K562 (cell line): ENCODE measurements at regions not wholly inside any gene's neighbourhood (a gene's known extent, or its start where the extent isn't known, plus 50 kb on each side); places are given as distances from the start of the nearest gene placed in this dataset.
A peak's percentile ranks its signal among the peaks of the same experiment; 100 is the strongest.

Experiments used
- BHLHE40 ChIP-seq: IDR thresholded peaks from 2 replicates; pipeline ENCODE4 v1.6.1; 2011; ENCODE audit warnings: low read length, improper control_type of control experiment
- DMBX1 ChIP-seq: fragments of 250-450 bp; sonication (Bioruptor Pico); IDR thresholded peaks from 2 replicates; pipeline ENCODE4 v1.8.0; 2022; ENCODE audit warnings: inconsistent platforms, mild to moderate bottlenecking, moderate library complexity, borderline replicate concordance
- FOXK1 ChIP-seq: sonication (generic); formaldehyde crosslinking; IDR thresholded peaks from 2 replicates; pipeline ENCODE4 v1.8.0; 2022; ENCODE audit warnings: missing genetic modification reagents, mild to moderate bottlenecking, borderline replicate concordance
- FOXP1 ChIP-seq: sonication (generic); formaldehyde crosslinking; IDR thresholded peaks from 2 replicates; pipeline ENCODE4 v1.8.0; 2022; ENCODE audit warnings: mild to moderate bottlenecking, missing genetic modification reagents
- GATA2 ChIP-seq: sonication (generic); formaldehyde crosslinking; IDR thresholded peaks from 2 replicates; pipeline ENCODE4 v1.4.0; 2020; ENCODE audit warnings: mild to moderate bottlenecking, missing genetic modification reagents
- JUNB ChIP-seq: fragments of 450-650 bp; formaldehyde crosslinking; conservative IDR thresholded peaks from 2 replicates; pipeline ENCODE4 v1.4.0; 2020; ENCODE audit warnings: mild to moderate bottlenecking
- RERE ChIP-seq: sonication (generic); formaldehyde crosslinking; IDR thresholded peaks from 2 replicates; pipeline ENCODE4 v1.8.0; 2023; ENCODE audit warnings: missing genetic modification reagents, mild to moderate bottlenecking, borderline replicate concordance
- ZBED1 ChIP-seq: IDR thresholded peaks from 2 replicates; pipeline ENCODE4 v1.6.1; 2014
- ZNF146 ChIP-seq: IDR thresholded peaks from one replicate; pipeline ENCODE4 v1.6.1; 2018; ENCODE audit warnings: missing compliant biosample characterization; ENCODE audit not compliant: unreplicated experiment
- ZNF217 ChIP-seq: sonication (generic); formaldehyde crosslinking; IDR thresholded peaks from 2 replicates; pipeline ENCODE4 v1.8.0; 2022; ENCODE audit warnings: mild to moderate bottlenecking, missing genetic modification reagents
- ZNF584 ChIP-seq: fragments of 200-800 bp; sonication (Bioruptor generic); IDR thresholded peaks from 2 replicates; pipeline ENCODE4 v1.6.1; 2016; ENCODE audit warnings: low read depth, mild to moderate bottlenecking, missing genetic modification characterization, missing compliant biosample characterization
- ZNF76 ChIP-seq: fragments of 250-450 bp; sonication (Bioruptor Pico); IDR thresholded peaks from 2 replicates; pipeline ENCODE4 v1.4.0; 2020; ENCODE audit warnings: mild to moderate bottlenecking, moderate library complexity, borderline replicate concordance
- ZNF780A ChIP-seq: fragments of 250-450 bp; sonication (Bioruptor Pico); IDR thresholded peaks from 2 replicates; pipeline ENCODE4 v1.5.0; 2021; ENCODE audit warnings: mild to moderate bottlenecking
- TF ChIP-seq, protein P1 (sequence below): sonication (generic); formaldehyde crosslinking; IDR thresholded peaks from 2 replicates; pipeline ENCODE4 v1.9.0; 2022; ENCODE audit warnings: mild to moderate bottlenecking, missing genetic modification reagents
- TF ChIP-seq, protein P2 (sequence below): fragments of 200-800 bp; sonication (Bioruptor generic); IDR thresholded peaks from 2 replicates; pipeline ENCODE4 v1.6.1; 2017; ENCODE audit warnings: missing genetic modification characterization, missing compliant biosample characterization
- TF ChIP-seq, protein P3 (sequence below): sonication (generic); formaldehyde crosslinking; IDR thresholded peaks from 2 replicates; pipeline ENCODE4 v1.8.0; 2022; ENCODE audit warnings: mild to moderate bottlenecking, missing genetic modification reagents

DNA sequence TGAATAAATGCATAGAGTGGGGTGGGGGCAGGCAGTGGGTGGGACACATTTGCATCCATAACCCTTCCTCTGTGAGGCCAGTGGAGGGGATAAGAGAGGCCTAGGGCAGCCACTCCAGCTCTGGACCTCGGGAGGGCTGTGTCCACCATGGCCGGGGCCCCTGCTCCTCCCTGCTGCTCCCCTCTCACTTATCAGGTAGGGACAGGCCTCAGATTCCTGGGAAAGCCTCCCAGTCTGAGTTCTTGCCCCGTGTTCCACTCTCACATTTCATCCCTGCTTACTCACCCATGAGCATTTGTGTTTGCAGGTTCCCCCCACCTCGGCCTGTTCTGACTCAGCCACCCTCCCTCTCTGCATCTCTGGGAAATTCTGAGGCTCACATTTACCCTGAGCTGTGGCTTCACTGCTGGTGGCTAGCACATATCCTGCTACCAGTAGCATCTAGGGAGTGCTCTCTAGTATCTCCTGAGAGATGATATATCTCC is 128.7 kb upstream of the TOP3B start (continued):
- no peak for TF ChIP-seq BHLHE40
- TF ChIP-seq, protein P1, sequence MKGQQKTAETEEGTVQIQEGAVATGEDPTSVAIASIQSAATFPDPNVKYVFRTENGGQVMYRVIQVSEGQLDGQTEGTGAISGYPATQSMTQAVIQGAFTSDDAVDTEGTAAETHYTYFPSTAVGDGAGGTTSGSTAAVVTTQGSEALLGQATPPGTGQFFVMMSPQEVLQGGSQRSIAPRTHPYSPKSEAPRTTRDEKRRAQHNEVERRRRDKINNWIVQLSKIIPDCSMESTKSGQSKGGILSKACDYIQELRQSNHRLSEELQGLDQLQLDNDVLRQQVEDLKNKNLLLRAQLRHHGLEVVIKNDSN (CRISPR knock-in tag), result peak; percentile 4; the same call in 1 of the 2 replicates
- TF ChIP-seq ZNF146 (CRISPR knock-in tag), result peak; percentile 5
- TF ChIP-seq ZNF584, result no peak
- 0 out of 2 replicates have a peak, but pooled peaks have one; percentile 63 for TF ChIP-seq DMBX1 (CRISPR knock-in tag)
- 0 out of 2 replicates have a peak, but pooled peaks have one; percentile 2 for TF ChIP-seq JUNB
- no peak for TF ChIP-seq ZNF217
- TF ChIP-seq ZBED1, result no peak
- 0 out of 2 replicates have a peak, but pooled peaks have one; percentile 78 for TF ChIP-seq FOXK1 (CRISPR knock-in tag)
- no peak for TF ChIP-seq ZNF76 (CRISPR knock-in tag)
- TF ChIP-seq, protein P2, sequence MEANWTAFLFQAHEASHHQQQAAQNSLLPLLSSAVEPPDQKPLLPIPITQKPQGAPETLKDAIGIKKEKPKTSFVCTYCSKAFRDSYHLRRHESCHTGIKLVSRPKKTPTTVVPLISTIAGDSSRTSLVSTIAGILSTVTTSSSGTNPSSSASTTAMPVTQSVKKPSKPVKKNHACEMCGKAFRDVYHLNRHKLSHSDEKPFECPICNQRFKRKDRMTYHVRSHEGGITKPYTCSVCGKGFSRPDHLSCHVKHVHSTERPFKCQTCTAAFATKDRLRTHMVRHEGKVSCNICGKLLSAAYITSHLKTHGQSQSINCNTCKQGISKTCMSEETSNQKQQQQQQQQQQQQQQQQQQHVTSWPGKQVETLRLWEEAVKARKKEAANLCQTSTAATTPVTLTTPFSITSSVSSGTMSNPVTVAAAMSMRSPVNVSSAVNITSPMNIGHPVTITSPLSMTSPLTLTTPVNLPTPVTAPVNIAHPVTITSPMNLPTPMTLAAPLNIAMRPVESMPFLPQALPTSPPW (CRISPR knock-in tag), result peak; percentile 63; the same call in 1 of the 2 replicates
- TF ChIP-seq FOXP1 (CRISPR knock-in tag), result 0 out of 2 replicates have a peak, but pooled peaks have one; percentile 31
- TF ChIP-seq GATA2, result peak; percentile 80
- TF ChIP-seq RERE (CRISPR knock-in tag), result 0 out of 2 replicates have a peak, but pooled peaks have one; percentile 18
- TF ChIP-seq, protein P3, sequence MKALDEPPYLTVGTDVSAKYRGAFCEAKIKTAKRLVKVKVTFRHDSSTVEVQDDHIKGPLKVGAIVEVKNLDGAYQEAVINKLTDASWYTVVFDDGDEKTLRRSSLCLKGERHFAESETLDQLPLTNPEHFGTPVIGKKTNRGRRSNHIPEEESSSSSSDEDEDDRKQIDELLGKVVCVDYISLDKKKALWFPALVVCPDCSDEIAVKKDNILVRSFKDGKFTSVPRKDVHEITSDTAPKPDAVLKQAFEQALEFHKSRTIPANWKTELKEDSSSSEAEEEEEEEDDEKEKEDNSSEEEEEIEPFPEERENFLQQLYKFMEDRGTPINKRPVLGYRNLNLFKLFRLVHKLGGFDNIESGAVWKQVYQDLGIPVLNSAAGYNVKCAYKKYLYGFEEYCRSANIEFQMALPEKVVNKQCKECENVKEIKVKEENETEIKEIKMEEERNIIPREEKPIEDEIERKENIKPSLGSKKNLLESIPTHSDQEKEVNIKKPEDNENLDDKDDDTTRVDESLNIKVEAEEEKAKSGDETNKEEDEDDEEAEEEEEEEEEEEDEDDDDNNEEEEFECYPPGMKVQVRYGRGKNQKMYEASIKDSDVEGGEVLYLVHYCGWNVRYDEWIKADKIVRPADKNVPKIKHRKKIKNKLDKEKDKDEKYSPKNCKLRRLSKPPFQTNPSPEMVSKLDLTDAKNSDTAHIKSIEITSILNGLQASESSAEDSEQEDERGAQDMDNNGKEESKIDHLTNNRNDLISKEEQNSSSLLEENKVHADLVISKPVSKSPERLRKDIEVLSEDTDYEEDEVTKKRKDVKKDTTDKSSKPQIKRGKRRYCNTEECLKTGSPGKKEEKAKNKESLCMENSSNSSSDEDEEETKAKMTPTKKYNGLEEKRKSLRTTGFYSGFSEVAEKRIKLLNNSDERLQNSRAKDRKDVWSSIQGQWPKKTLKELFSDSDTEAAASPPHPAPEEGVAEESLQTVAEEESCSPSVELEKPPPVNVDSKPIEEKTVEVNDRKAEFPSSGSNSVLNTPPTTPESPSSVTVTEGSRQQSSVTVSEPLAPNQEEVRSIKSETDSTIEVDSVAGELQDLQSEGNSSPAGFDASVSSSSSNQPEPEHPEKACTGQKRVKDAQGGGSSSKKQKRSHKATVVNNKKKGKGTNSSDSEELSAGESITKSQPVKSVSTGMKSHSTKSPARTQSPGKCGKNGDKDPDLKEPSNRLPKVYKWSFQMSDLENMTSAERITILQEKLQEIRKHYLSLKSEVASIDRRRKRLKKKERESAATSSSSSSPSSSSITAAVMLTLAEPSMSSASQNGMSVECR (CRISPR knock-in tag), result 0 out of 2 replicates have a peak, but pooled peaks have one; percentile 4
- no peak for TF ChIP-seq ZNF780A (CRISPR knock-in tag)
